ENCODE measurements at regions not wholly inside any gene's neighbourhood (a gene's known extent, or its start where the extent isn't known, plus 50 kb on each side); places are given as distances from the start of the nearest gene placed in this dataset.

GRCh38 chr10:121674885-121675284, 76.6 kb upstream of the FGFR2 start:
- TF ChIP-seq POLR2A (IDR thresholded peaks at IDR 0.05) (no peak), POLR2AphosphoS5 (IDR thresholded peaks at IDR 0.05) (no peak)

Measured in breast epithelium (tissue), 3 donors.